ENCODE measurements at regions not wholly inside any gene's neighbourhood (a gene's known extent, or its start where the extent isn't known, plus 50 kb on each side); places are given as distances from the start of the nearest gene placed in this dataset.

GRCh38 chrX:53813670-53814440 is 127.3 kb upstream of the HUWE1 start:
- Mint-ChIP-seq H3K4me3 (no peak overlapping the region), H3K27ac (no peak overlapping the region)

DNA sequence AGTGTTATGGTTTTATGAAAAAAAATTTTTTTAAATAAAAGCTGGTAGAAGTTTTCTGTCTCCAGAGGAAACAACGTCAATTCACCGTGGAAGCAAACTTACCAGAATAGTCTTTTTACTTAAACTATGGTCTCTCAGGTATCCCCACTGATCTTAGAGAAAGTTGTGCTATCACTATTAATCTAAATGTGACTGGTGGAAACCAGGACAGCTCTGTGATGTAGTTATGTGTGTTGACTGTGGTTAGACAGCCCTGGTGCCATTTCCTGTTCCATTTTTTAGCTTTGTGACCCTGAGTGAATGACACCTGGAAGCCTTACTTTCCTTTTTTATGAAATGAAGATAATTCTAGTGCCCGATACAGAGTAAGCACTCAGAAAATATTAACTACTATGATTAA is 111.8 kb upstream of the HUWE1 start:
- H3K4me3 ChIP-seq, result no peak overlapping the region
- Mint-ChIP-seq H3K4me1 (peaks cover 12% of the 10 kb centered on the region), H3K4me3 (no peak overlapping the region), H3K9me3 (peaks cover 4% of the 10 kb centered on the region), H3K36me3 (no peaks in the 10 kb centered on the region), H3K27me3 (ENCODE audit: insufficient read depth, low read depth) (no peaks in the 10 kb centered on the region), H3K27ac (no peak overlapping the region)
- H3K4me1 ChIP-seq, result no peaks in the 10 kb centered on the region
- H3K27me3 ChIP-seq, result no peaks in the 10 kb centered on the region
- H3K4me2 ChIP-seq, result no peak overlapping the region
- peaks cover 20% of the 10 kb centered on the region for H3K9me3 ChIP-seq (ENCODE audit: low read depth)
- H3K9ac ChIP-seq, result no peak overlapping the region
- H3F3A ChIP-seq (ENCODE audit: low read depth), result no peaks in the 10 kb centered on the region
- H3K79me2 ChIP-seq (ENCODE audit: low read depth), result no peaks in the 10 kb centered on the region
- H2AFZ ChIP-seq (replicated peaks), result no peak overlapping the region
- no peak overlapping the region for H3K27ac ChIP-seq
- TF ChIP-seq EZH2phosphoT487 (IDR thresholded peaks at IDR 0.05) (no peak), EZH2 (IDR thresholded peaks at IDR 0.05) (no peak)
- TF ChIP-seq, protein P1, sequence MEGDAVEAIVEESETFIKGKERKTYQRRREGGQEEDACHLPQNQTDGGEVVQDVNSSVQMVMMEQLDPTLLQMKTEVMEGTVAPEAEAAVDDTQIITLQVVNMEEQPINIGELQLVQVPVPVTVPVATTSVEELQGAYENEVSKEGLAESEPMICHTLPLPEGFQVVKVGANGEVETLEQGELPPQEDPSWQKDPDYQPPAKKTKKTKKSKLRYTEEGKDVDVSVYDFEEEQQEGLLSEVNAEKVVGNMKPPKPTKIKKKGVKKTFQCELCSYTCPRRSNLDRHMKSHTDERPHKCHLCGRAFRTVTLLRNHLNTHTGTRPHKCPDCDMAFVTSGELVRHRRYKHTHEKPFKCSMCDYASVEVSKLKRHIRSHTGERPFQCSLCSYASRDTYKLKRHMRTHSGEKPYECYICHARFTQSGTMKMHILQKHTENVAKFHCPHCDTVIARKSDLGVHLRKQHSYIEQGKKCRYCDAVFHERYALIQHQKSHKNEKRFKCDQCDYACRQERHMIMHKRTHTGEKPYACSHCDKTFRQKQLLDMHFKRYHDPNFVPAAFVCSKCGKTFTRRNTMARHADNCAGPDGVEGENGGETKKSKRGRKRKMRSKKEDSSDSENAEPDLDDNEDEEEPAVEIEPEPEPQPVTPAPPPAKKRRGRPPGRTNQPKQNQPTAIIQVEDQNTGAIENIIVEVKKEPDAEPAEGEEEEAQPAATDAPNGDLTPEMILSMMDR (IDR thresholded peaks at IDR 0.05), result no peak
- no peak for DNase-seq (ENCODE audit: low spot score)
- no peaks in the 10 kb centered on the region for H3K36me3 ChIP-seq
- no peaks in the 10 kb centered on the region for H4K20me1 ChIP-seq (ENCODE audit: low read depth)

More at GRCh38 chrX:53813670-53814440, 127.3 kb upstream of the HUWE1 start:
- Histone ChIP-seq H3F3A (ENCODE audit: low read depth) (no peaks in the 10 kb centered on the region), H3K36me3 (no peaks in the 10 kb centered on the region), H3K4me1 (no peaks in the 10 kb centered on the region), H3K9me3 (ENCODE audit: low read depth) (no peaks in the 10 kb centered on the region), H2AFZ (replicated peaks) (no peak overlapping the region), H3K4me3 (no peak overlapping the region), H3K4me2 (no peak overlapping the region), H4K20me1 (ENCODE audit: low read depth) (no peaks in the 10 kb centered on the region), H3K27me3 (no peaks in the 10 kb centered on the region), H3K79me2 (ENCODE audit: low read depth) (no peaks in the 10 kb centered on the region), H3K27ac (no peak overlapping the region), H3K9ac (no peak overlapping the region)
- DNase-seq (ENCODE audit: low spot score), result no peak
- TF ChIP-seq EZH2 (IDR thresholded peaks at IDR 0.05), result no peak
- no peak for TF ChIP-seq EZH2phosphoT487 (IDR thresholded peaks at IDR 0.05)
- TF ChIP-seq, protein P1 (IDR thresholded peaks at IDR 0.05), result no peak
- Mint-ChIP-seq H3K9me3 (peaks cover 2% of the 10 kb centered on the region), H3K27me3 (ENCODE audit: insufficient read depth, low read depth) (peaks cover 2% of the 10 kb centered on the region), H3K4me1 (no peaks in the 10 kb centered on the region), H3K36me3 (no peaks in the 10 kb centered on the region)

- Mint-ChIP-seq H3K27ac (no peak overlapping the region), H3K4me3 (no peak overlapping the region), H3K4me1 (peaks cover 12% of the 10 kb centered on the region), H3K9me3 (peaks cover 4% of the 10 kb centered on the region), H3K27me3 (ENCODE audit: insufficient read depth, low read depth) (no peaks in the 10 kb centered on the region), H3K36me3 (no peaks in the 10 kb centered on the region)
- Histone ChIP-seq H3K27me3 (no peaks in the 10 kb centered on the region), H3K9me3 (ENCODE audit: low read depth) (peaks cover 11% of the 10 kb centered on the region), H2AFZ (replicated peaks) (no peak overlapping the region), H3K79me2 (ENCODE audit: low read depth) (no peaks in the 10 kb centered on the region), H3K36me3 (no peaks in the 10 kb centered on the region), H3K9ac (no peak overlapping the region), H3K4me3 (no peak overlapping the region), H3K4me1 (no peaks in the 10 kb centered on the region), H4K20me1 (ENCODE audit: low read depth) (no peaks in the 10 kb centered on the region), H3K27ac (no peak overlapping the region), H3F3A (ENCODE audit: low read depth) (no peaks in the 10 kb centered on the region), H3K4me2 (no peak overlapping the region)
- TF ChIP-seq, protein P1 (IDR thresholded peaks at IDR 0.05), result no peak
- TF ChIP-seq EZH2phosphoT487 (IDR thresholded peaks at IDR 0.05), result no peak
- TF ChIP-seq EZH2 (IDR thresholded peaks at IDR 0.05), result no peak
- peak; percentile 18 for DNase-seq (ENCODE audit: low spot score)
Measured at GRCh38 chrX:53795576-53795975, 109.1 kb upstream of the HUWE1 start.

Data from neural progenitor cell (in vitro differentiated cells).